DOHH2 (cell line): ENCODE measurements at regions not wholly inside any gene's neighbourhood (a gene's known extent, or its start where the extent isn't known, plus 50 kb on each side); places are given as distances from the start of the nearest gene placed in this dataset.
"Not testable (repeated sequence)": the region's sequence is repeated elsewhere in the genome, so short reads cannot be mapped to it uniquely, and the experiment has no call there.

Experiments used
- H3F3A ChIP-seq: fragments of 200-600 bp; sonication (generic), shearing (Covaris generic); 2 replicates; pipeline ENCODE4 v1.6.0; 2016; ENCODE audit warnings: antibody characterized with exemption, mild to moderate bottlenecking; ENCODE audit not compliant: control insufficient read depth, insufficient read depth
- H3K27ac ChIP-seq: fragments of 200-600 bp; sonication (generic); 2 replicates; pipeline ENCODE4 v1.5.1; 2014; ENCODE audit warnings: low read depth, mild to moderate bottlenecking, low read length, moderate library complexity
- H3K27me3 ChIP-seq: fragments of 200-600 bp; sonication (generic); 2 replicates; pipeline ENCODE4 v1.6.1; 2014; ENCODE audit warnings: mild to moderate bottlenecking, low read length, mixed read lengths; ENCODE audit not compliant: control insufficient read depth
- H3K36me3 ChIP-seq: fragments of 200-600 bp; sonication (generic); 2 replicates; pipeline ENCODE4 v1.6.1; 2014; ENCODE audit warnings: mild to moderate bottlenecking, low read length, moderate library complexity, mixed read lengths; ENCODE audit not compliant: control insufficient read depth
- H3K4me1 ChIP-seq: fragments of 200-600 bp; sonication (generic); 2 replicates; pipeline ENCODE4 v1.6.1; 2014; ENCODE audit warnings: mild to moderate bottlenecking, low read length, mixed read lengths; ENCODE audit not compliant: control insufficient read depth
- H3K4me2 ChIP-seq: fragments of 200-600 bp; sonication (generic); 2 replicates; pipeline ENCODE4 v1.6.0; 2014; ENCODE audit warnings: mild to moderate bottlenecking, low read length, moderate library complexity
- H3K4me3 ChIP-seq: fragments of 200-600 bp; sonication (generic); 2 replicates; pipeline ENCODE4 v1.5.1; 2014; ENCODE audit warnings: mild to moderate bottlenecking, low read length, mixed read lengths
- H3K79me2 ChIP-seq: fragments of 200-600 bp; sonication (generic); 2 replicates; pipeline ENCODE4 v1.6.1; 2014; ENCODE audit warnings: mild to moderate bottlenecking, low read length, mixed read lengths; ENCODE audit not compliant: control insufficient read depth
- H3K9me2 ChIP-seq: fragments of 200-600 bp; sonication (generic); replicated peaks from 2 replicates; pipeline ENCODE4 v1.6.1; 2014; ENCODE audit warnings: mild to moderate bottlenecking, low read length, mixed read lengths; ENCODE audit not compliant: control insufficient read depth
- H3K9me3 ChIP-seq: fragments of 200-600 bp; sonication (generic); 2 replicates; pipeline ENCODE4 v1.6.1; 2014; ENCODE audit warnings: antibody characterized with exemption, low read length, mixed read lengths; ENCODE audit not compliant: control insufficient read depth, insufficient read depth
- H4K20me1 ChIP-seq: fragments of 200-600 bp; sonication (generic); 2 replicates; pipeline ENCODE4 v1.6.0; 2014; ENCODE audit warnings: low read depth, mild to moderate bottlenecking, antibody characterized with exemption, low read length, moderate library complexity; ENCODE audit not compliant: control insufficient read depth, insufficient read depth
- EZH2phosphoT487 ChIP-seq: fragments of 200-600 bp; sonication (generic); IDR thresholded peaks from 2 replicates; pipeline ENCODE4 v1.6.1; 2017; ENCODE audit warnings: borderline replicate concordance, mild to moderate bottlenecking, antibody characterized with exemption, low read length, moderate library complexity, mixed read lengths
- TF ChIP-seq, protein P1 (sequence below): fragments of 200-600 bp; sonication (generic); IDR thresholded peaks from one replicate; pipeline ENCODE4 v1.5.1; 2014; ENCODE audit warnings: antibody characterized with exemption, mild to moderate bottlenecking, low read depth, low read length; ENCODE audit not compliant: poor library complexity, severe bottlenecking

DNA sequence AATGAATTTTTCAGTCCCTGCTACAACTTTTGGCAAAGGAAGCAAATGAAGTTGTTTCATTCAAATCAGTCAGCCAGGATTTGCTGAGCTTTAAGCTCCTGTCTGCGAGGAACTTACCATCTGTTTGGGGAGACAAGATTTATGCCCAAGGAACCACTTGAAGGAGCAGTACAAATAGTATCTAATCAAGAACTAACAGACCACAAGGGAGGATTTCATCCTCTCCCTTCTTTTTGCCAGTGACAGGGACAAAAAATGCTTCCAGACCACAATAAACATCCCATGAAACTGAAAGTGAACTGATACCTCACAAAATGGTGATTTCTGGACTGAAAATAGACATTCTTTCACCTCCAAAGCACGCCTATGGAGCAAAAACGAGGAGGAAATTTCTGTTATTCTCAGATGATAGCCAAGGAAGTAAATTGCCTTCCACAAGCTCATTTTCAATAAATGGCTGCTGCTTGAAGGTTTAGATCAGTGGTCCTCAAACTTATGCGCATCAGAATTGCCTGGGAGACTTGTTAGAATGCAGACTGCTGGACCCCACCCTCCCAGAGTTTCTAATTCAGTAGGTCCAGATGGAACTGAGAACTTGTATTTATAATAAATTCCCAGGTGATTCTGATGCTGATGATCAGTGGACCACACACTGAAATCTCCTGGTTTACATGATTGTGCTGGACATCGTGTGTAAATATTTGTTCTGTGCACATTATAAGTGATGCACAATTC lies 202.4 kb upstream of the GADL1 start:
- Histone ChIP-seq H3K27ac (no peak overlapping the region), H3K4me3 (no peak overlapping the region), H3K4me2 (no peak overlapping the region), H3K9me3 (no peaks in the 10 kb centered on the region), H4K20me1 (no peaks in the 10 kb centered on the region), H3K9me2 (no peaks in the 10 kb centered on the region), H3K27me3 (0 out of 2 replicates have a peak, but pooled peaks cover 4% of the 10 kb centered on the region), H3K4me1 (no peaks in the 10 kb centered on the region), H3K79me2 (no peaks in the 10 kb centered on the region), H3F3A (no peaks in the 10 kb centered on the region), H3K36me3 (no peaks in the 10 kb centered on the region)
- TF ChIP-seq, protein P1, sequence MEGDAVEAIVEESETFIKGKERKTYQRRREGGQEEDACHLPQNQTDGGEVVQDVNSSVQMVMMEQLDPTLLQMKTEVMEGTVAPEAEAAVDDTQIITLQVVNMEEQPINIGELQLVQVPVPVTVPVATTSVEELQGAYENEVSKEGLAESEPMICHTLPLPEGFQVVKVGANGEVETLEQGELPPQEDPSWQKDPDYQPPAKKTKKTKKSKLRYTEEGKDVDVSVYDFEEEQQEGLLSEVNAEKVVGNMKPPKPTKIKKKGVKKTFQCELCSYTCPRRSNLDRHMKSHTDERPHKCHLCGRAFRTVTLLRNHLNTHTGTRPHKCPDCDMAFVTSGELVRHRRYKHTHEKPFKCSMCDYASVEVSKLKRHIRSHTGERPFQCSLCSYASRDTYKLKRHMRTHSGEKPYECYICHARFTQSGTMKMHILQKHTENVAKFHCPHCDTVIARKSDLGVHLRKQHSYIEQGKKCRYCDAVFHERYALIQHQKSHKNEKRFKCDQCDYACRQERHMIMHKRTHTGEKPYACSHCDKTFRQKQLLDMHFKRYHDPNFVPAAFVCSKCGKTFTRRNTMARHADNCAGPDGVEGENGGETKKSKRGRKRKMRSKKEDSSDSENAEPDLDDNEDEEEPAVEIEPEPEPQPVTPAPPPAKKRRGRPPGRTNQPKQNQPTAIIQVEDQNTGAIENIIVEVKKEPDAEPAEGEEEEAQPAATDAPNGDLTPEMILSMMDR = no peak
- no peak for TF ChIP-seq EZH2phosphoT487

- Histone ChIP-seq H4K20me1 (no peaks in the 10 kb centered on the region), H3K27me3 (0 out of 2 replicates have a peak, but pooled peaks cover 4% of the 10 kb centered on the region), H3K9me3 (no peaks in the 10 kb centered on the region), H3K4me3 (no peak overlapping the region), H3K27ac (no peak overlapping the region), H3K4me1 (no peaks in the 10 kb centered on the region), H3K36me3 (no peaks in the 10 kb centered on the region), H3K9me2 (no peaks in the 10 kb centered on the region), H3K79me2 (no peaks in the 10 kb centered on the region), H3F3A (no peaks in the 10 kb centered on the region), H3K4me2 (no peak overlapping the region)
- no peak for TF ChIP-seq EZH2phosphoT487
- TF ChIP-seq, protein P1 = no peak
These were observed 206.1 kb upstream of the GADL1 start for GRCh38 chr3:31100519-31100918.

GRCh38 chr3:31101285-31101684 lies 206.8 kb upstream of the GADL1 start:
- H3K27me3 ChIP-seq, H3K9me2 ChIP-seq, H3K4me2 ChIP-seq, H3K9me3 ChIP-seq, H4K20me1 ChIP-seq, H3K27ac ChIP-seq, H3F3A ChIP-seq, H3K4me1 ChIP-seq, H3K4me3 ChIP-seq, H3K36me3 ChIP-seq, H3K79me2 ChIP-seq: not testable (repeated sequence)

DNA sequence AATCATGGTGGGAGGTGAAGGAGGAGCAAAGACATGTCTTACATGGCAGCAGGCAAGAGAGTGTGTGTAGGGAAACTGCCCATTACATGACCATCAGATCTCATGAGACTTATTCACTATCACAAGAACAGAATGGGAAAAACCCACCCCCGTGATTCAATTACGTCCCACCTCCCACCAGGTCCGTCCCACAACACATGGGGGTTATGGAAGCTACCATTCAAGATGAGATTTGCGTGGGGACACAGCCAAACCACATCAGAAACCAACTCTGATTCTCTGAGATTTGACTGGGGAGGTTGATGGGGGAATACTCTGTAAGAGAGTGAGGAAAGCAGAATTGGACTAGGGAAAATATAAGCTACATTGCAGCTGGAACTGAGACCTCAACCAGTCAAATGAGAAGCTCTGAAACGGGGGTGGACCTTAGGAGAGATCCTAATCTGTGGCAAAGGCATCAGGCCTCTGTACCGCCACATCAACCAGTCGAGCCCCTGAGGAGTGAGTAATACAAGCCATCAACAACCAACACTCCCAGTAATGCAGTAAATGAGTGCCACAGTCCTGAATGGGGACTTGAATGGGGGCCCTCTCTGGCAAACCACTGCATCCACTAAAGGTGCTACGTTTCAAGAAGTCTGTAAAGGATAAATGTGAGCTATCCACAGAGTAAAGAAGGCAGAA lies 207.9 kb upstream of the GADL1 start:
- Histone ChIP-seq H3K9me2 (no peaks in the 10 kb centered on the region), H3K79me2 (no peaks in the 10 kb centered on the region), H3K9me3 (no peaks in the 10 kb centered on the region), H3K4me3 (no peak overlapping the region), H3K4me2 (no peak overlapping the region), H3K27me3 (no peaks in the 10 kb centered on the region), H3K36me3 (no peaks in the 10 kb centered on the region), H3K4me1 (no peaks in the 10 kb centered on the region), H4K20me1 (no peaks in the 10 kb centered on the region), H3F3A (no peaks in the 10 kb centered on the region), H3K27ac (no peak overlapping the region)
- TF ChIP-seq, protein P1 = no peak
- TF ChIP-seq EZH2phosphoT487 = no peak
